GM10248 (cell line): ENCODE measurements at regions not wholly inside any gene's neighbourhood (a gene's known extent, or its start where the extent isn't known, plus 50 kb on each side); places are given as distances from the start of the nearest gene placed in this dataset.

ENCODE experiments used
- CTCF ChIA-PET: fragments of 300-600 bp; sonication (Branson Sonifier 250); formaldehyde crosslinking; extraction: SDS; loops from one replicate; lab custom pipeline; 2021; ENCODE audit warnings: antibody characterized with exemption; lab: Yijun Ruan, JAX
- POLR2A ChIA-PET: fragments of 350-650 bp; sonication (Branson Sonifier 250); formaldehyde crosslinking; extraction: SDS; loops from one replicate; lab custom pipeline; 2020; ENCODE audit warnings: antibody characterized with exemption; lab: Yijun Ruan, JAX
- DNase-seq: peaks from one replicate; pipeline ENCODE4 v3.0.0; 2012; ENCODE audit errors: extremely low spot score
- TF ChIP-seq, protein P1 (sequence below): IDR thresholded peaks from 2 replicates; pipeline ENCODE4 v1.5.1; 2012; ENCODE audit warnings: mild to moderate bottlenecking, low read depth; ENCODE audit errors: extremely low read depth, missing control alignments, control extremely low read depth

DNA sequence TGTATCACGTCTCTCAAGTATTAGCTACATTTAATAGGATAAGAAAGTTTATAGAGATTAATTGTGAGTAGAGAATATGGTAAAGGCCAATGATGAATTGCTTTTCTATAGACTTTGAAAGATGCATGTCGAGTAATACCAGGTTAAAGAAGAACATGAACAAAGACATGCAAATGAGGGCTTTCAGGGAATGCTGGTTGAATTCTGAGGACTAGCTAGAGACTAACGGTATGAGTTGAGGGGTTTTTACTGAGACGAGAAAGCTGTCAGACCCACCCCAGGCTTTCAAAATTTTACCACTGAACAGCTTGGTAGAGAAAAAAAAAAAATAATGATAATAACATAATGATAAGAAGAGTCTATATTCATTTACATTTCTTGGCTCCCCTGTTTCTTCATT, 796.0 kb upstream of the CDH8 start:
- ChIA-PET CTCF (interaction anchor here (0.6 to 1.2 kb wide), 4 partner anchors 10 to 1379 kb away, joined by 3 to 5 read pairs (median 3); no protein-coding TSS in a partner anchor), POLR2A (no interaction called here)
- DNase-seq, result no peak
- TF ChIP-seq, protein P1, sequence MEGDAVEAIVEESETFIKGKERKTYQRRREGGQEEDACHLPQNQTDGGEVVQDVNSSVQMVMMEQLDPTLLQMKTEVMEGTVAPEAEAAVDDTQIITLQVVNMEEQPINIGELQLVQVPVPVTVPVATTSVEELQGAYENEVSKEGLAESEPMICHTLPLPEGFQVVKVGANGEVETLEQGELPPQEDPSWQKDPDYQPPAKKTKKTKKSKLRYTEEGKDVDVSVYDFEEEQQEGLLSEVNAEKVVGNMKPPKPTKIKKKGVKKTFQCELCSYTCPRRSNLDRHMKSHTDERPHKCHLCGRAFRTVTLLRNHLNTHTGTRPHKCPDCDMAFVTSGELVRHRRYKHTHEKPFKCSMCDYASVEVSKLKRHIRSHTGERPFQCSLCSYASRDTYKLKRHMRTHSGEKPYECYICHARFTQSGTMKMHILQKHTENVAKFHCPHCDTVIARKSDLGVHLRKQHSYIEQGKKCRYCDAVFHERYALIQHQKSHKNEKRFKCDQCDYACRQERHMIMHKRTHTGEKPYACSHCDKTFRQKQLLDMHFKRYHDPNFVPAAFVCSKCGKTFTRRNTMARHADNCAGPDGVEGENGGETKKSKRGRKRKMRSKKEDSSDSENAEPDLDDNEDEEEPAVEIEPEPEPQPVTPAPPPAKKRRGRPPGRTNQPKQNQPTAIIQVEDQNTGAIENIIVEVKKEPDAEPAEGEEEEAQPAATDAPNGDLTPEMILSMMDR, result no peak

DNA sequence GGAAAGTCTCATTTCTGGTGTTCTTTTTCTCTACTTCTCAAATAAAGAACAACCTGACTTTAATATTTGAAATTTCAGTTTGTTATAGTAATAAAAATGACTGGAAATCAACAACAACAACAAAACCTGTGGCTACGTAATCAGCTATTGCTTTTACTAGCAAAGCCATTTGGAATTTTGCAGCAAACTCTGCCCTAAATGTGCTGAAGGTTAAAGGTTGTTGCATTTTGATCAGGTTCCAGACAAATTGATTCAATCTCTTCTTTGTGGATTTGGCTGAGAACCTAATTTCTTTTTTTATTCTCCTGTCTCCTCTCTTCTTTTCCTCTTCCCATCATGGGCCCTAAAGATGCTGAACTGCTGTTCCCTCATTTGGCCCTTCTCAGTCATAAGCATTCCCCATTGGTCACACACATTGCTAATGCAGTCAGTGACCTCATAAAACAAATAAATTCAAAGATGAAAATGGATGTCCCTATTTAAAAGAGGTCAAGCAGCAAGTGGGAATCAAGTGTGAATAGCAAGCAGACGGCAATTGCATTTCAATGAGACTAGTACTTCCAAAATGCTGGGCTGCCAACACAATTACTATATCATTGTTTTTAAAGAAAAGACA, 795.1 kb upstream of the CDH8 start:
- POLR2A ChIA-PET, result no interaction called here
- no peak for DNase-seq
- TF ChIP-seq, protein P1, result no peak
- CTCF ChIA-PET, result no interaction called here

DNA sequence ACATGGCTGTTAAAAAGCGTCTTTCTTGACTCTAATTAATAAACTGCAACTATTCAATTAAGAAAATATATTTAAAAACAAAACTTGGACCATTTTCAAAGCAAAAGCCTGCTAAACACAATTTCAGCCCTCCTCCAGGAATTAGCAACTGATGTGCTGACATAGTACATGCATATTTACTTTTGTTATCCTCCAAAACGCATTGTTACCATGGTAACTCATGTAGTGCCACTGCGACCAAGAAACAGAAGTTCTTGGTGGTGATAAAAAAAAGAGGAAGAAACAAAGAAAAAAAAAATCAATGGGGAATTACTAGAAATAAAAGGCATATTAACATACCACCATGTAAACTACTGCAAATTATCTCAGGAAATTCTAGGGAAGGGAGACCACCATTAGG, 793.4 kb upstream of the CDH8 start:
- no peak for DNase-seq
- ChIA-PET POLR2A (no interaction called here), CTCF (no interaction called here)
- TF ChIP-seq, protein P1, result no peak

DNA sequence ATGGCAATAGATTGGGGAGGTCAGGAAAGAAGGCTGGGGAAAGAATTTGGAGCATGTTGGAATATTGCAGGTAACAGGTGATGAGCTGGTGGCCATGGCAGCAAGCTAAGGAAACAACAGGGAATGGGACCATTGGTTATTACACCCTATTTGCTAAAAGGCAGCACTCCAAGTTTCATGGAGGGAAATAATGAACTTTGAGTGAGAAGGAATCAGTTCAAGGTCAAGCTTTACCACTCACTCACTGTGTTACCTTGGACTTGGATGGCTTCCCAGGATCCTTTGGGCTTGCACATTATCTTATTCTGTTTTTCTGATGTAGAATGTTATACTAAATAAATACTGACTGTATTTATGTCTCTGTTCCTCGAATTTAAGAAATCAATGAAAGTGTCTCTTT, 792.8 kb upstream of the CDH8 start:
- no peak for DNase-seq
- ChIA-PET POLR2A (no interaction called here), CTCF (no interaction called here)
- TF ChIP-seq, protein P1, result no peak

DNA sequence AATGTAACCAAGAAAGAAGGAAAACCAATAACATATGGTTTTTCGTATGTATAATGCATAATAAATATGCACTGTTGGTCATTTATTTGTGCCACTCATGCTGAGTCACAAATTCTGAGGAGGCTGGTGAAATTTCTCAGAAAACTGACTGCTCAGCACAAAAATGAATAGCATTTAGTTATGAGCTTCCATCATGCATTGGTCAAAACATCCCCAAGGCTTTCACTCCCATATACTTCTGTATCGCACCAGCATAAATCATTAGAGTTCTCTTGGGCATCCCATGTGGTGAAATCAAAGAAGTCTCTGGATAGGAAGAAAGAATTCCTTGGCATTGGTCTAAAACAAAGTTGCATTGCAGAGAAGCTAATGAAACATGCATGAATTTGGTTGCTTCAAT, 785.6 kb upstream of the CDH8 start:
- TF ChIP-seq, protein P1, result no peak
- POLR2A ChIA-PET, result no interaction called here
- no peak for DNase-seq
- CTCF ChIA-PET, result interaction anchor here (1.8 to 2.6 kb wide), 2 partner anchors 11 to 13 kb away, joined by 5 to 9 read pairs; no protein-coding TSS in a partner anchor

DNA sequence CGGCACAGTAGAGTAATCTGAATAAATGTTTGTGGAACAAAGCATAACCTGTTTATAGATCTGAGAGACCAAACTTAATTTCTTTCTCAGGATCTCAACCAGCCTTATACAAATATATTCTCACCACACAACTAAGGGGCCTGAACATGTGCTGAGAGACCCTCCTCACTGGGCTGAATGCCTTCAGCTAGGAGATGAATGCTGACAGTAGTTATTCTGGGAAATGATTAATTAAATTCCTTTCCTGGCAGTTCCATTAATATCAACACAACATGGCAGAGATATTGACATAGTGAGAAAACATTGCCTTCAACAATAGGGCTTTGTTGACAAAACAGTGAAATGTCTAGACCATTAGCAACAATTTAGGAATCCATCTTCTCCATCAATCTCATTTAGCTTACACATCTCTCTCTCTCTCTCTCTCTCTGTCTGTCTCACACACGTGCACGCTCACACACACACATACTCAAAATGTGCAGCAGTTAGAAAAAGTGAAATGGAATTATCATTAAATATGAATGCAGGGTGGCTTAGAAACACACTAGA, 780.8 kb upstream of the CDH8 start:
- POLR2A ChIA-PET, result no interaction called here
- TF ChIP-seq, protein P1, result no peak
- CTCF ChIA-PET, result no interaction called here
- no peak for DNase-seq
